HepG2 (cell line): ENCODE measurements at regions not wholly inside any gene's neighbourhood (a gene's known extent, or its start where the extent isn't known, plus 50 kb on each side); places are given as distances from the start of the nearest gene placed in this dataset.

Source experiments
- ARNT ChIP-seq: fragments of 450-650 bp; IDR thresholded peaks from 2 replicates; pipeline ENCODE4 v1.6.1; 2017
- ATM ChIP-seq: fragments of 450-650 bp; IDR thresholded peaks from 2 replicates; pipeline ENCODE4 v1.7.1; 2017; ENCODE audit warnings: mild to moderate bottlenecking, borderline replicate concordance
- CBX2 ChIP-seq, 2 experiments: fragments of 200-600 bp in 1 of 2; sonication (generic); formaldehyde crosslinking in 1 of 2; IDR thresholded peaks; 2 replicates each; pipeline versions ENCODE4 v1.7.0 to v1.8.1; 2018 to 2022; ENCODE audit warnings: low read depth in 2 of 2, low read length in 1 of 2, mild to moderate bottlenecking in 1 of 2, missing genetic modification reagents in 1 of 2
- CENPX ChIP-seq: sonication (generic); formaldehyde crosslinking; IDR thresholded peaks from 2 replicates; pipeline ENCODE4 v1.9.0; 2021; ENCODE audit warnings: mild to moderate bottlenecking, missing genetic modification reagents, moderate library complexity
- EEA1 ChIP-seq: sonication (generic); formaldehyde crosslinking; IDR thresholded peaks from 2 replicates; pipeline ENCODE4 v1.5.1; 2020; ENCODE audit warnings: mild to moderate bottlenecking, missing genetic modification reagents, borderline replicate concordance
- ELF3 ChIP-seq: IDR thresholded peaks from 2 replicates; pipeline ENCODE4 v1.6.1; 2016; ENCODE audit warnings: missing genetic modification reagents, missing compliant biosample characterization
- IKZF1 ChIP-seq: fragments of 450-650 bp; IDR thresholded peaks from 2 replicates; pipeline ENCODE4 v1.7.1; 2016
- KDM3A ChIP-seq: IDR thresholded peaks from 2 replicates; pipeline ENCODE4 v1.6.1; 2018; ENCODE audit warnings: low read depth, missing compliant biosample characterization
- MIER3 ChIP-seq: IDR thresholded peaks from 2 replicates; pipeline ENCODE4 v1.6.1; 2016; ENCODE audit warnings: missing compliant biosample characterization, borderline replicate concordance
- PITX1 ChIP-seq: sonication (generic); formaldehyde crosslinking; IDR thresholded peaks from 2 replicates; pipeline ENCODE4 v1.5.1; 2020; ENCODE audit warnings: mild to moderate bottlenecking, missing genetic modification reagents
- SP4 ChIP-seq: sonication (generic); formaldehyde crosslinking; IDR thresholded peaks from 2 replicates; pipeline ENCODE4 v1.8.1; 2023; ENCODE audit warnings: mild to moderate bottlenecking, missing genetic modification reagents
- ZNF343 ChIP-seq: sonication (generic); formaldehyde crosslinking; IDR thresholded peaks from 2 replicates; pipeline ENCODE4 v1.4.0; 2020; ENCODE audit warnings: mild to moderate bottlenecking, missing genetic modification reagents
- ZNF672 ChIP-seq: sonication (generic); formaldehyde crosslinking; IDR thresholded peaks from 2 replicates; pipeline ENCODE4 v1.8.1; 2022; ENCODE audit warnings: missing genetic modification reagents
- ZNF749 ChIP-seq: sonication (generic); formaldehyde crosslinking; IDR thresholded peaks from 2 replicates; pipeline ENCODE4 v1.8.0; 2022; ENCODE audit warnings: mild to moderate bottlenecking, missing genetic modification reagents, moderate library complexity, borderline replicate concordance
- TF ChIP-seq, protein P1 (sequence below): sonication (generic); formaldehyde crosslinking; IDR thresholded peaks from 2 replicates; pipeline ENCODE4 v1.5.0; 2020; ENCODE audit warnings: mild to moderate bottlenecking, missing genetic modification reagents, borderline replicate concordance
- TF ChIP-seq, protein P2 (sequence below): sonication (generic); formaldehyde crosslinking; IDR thresholded peaks from 2 replicates; pipeline ENCODE4 v1.8.1; 2023; ENCODE audit warnings: missing genetic modification reagents, mild to moderate bottlenecking, borderline replicate concordance
- TF ChIP-seq, protein P3 (sequence below): sonication (generic); formaldehyde crosslinking; IDR thresholded peaks from 2 replicates; pipeline ENCODE4 v1.4.0; 2020; ENCODE audit warnings: missing genetic modification reagents
- TF ChIP-seq, protein P4 (sequence below): sonication (generic); formaldehyde crosslinking; IDR thresholded peaks from 2 replicates; pipeline ENCODE4 v1.8.0; 2022; ENCODE audit warnings: missing genetic modification reagents, mild to moderate bottlenecking, inconsistent platforms, borderline replicate concordance
- TF ChIP-seq, protein P5 (sequence below): sonication (generic); formaldehyde crosslinking; IDR thresholded peaks from 2 replicates; pipeline ENCODE4 v1.5.0; 2020; ENCODE audit warnings: missing genetic modification reagents, mild to moderate bottlenecking, borderline replicate concordance

DNA sequence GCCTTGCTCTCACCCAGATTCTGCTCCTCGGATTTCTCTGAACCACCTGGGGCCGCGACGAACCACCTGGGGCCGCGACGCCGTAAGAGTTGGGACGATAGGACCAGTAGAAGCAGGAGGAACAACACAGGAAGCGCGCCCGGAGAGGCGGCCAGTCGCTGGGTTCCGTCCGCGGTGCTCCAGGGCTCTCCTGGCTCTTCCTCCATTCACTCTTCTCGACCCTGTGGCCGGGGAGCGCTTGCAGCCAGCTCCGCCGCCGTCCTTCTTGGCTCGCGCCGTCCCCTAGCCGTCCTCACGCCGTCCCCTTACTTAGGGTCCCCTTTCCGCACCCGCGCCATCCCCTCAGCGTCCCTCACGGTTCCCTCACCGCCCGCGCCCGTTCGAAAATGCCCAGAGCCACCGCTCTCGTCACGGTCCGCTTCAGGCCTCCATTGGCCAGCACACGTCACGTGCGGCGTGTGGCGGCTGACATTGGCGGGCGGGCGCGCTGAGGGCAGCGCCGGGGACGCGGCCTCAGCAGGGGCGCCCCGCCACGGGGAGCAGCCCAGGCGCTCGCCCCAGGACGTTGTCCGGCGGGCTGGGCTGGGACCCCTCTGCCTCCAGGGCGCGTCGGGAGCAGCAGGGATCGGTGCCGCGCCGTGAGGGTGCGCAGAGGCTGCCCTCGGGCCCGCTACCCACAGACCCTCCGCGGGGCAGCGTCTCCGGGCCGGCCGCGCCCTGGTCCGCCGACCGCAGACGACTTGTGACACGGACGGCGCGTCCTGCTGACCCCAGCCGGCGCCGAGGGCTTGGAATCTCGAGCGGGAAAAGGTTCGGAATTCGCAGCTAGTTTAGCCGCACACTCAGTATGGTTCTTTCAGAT lies 53.7 kb upstream of the PTPDC1 start (continued):
- TF ChIP-seq, protein P1, sequence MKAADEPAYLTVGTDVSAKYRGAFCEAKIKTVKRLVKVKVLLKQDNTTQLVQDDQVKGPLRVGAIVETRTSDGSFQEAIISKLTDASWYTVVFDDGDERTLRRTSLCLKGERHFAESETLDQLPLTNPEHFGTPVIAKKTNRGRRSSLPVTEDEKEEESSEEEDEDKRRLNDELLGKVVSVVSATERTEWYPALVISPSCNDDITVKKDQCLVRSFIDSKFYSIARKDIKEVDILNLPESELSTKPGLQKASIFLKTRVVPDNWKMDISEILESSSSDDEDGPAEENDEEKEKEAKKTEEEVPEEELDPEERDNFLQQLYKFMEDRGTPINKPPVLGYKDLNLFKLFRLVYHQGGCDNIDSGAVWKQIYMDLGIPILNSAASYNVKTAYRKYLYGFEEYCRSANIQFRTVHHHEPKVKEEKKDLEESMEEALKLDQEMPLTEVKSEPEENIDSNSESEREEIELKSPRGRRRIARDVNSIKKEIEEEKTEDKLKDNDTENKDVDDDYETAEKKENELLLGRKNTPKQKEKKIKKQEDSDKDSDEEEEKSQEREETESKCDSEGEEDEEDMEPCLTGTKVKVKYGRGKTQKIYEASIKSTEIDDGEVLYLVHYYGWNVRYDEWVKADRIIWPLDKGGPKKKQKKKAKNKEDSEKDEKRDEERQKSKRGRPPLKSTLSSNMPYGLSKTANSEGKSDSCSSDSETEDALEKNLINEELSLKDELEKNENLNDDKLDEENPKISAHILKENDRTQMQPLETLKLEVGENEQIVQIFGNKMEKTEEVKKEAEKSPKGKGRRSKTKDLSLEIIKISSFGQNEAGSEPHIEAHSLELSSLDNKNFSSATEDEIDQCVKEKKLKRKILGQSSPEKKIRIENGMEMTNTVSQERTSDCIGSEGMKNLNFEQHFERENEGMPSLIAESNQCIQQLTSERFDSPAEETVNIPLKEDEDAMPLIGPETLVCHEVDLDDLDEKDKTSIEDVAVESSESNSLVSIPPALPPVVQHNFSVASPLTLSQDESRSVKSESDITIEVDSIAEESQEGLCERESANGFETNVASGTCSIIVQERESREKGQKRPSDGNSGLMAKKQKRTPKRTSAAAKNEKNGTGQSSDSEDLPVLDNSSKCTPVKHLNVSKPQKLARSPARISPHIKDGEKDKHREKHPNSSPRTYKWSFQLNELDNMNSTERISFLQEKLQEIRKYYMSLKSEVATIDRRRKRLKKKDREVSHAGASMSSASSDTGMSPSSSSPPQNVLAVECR: peak; percentile 95
- TF ChIP-seq ARNT (no peak), ATM (no peak), CBX2 (IDR thresholded peaks at IDR 0.05; ENCODE audit: low read depth, low read length) (no peak), CBX2 (CRISPR knock-in tag; IDR thresholded peaks at IDR 0.05; ENCODE audit: low read depth) (peak; percentile 45; the same call in 1 of the 2 replicates), ELF3 (0 out of 2 replicates have a peak, but pooled peaks have one; percentile 35), CENPX (CRISPR knock-in tag) (no peak), ZNF749 (CRISPR knock-in tag) (peak; percentile 93; the same call in 1 of the 2 replicates), SP4 (CRISPR knock-in tag) (peak; percentile 47; the same call in 1 of the 2 replicates), ZNF343 (CRISPR knock-in tag) (peak; percentile 26; the same call in 1 of the 2 replicates), IKZF1 (no peak), MIER3 (peak; percentile 41; the same call in 1 of the 2 replicates), PITX1 (CRISPR knock-in tag) (peak; percentile 50; the same call in 1 of the 2 replicates), ZNF672 (CRISPR knock-in tag) (no peak), EEA1 (CRISPR knock-in tag) (peak; percentile 89; the same call in 1 of the 2 replicates), KDM3A (CRISPR knock-in tag) (peak; percentile 54; the same call in 1 of the 2 replicates)
- TF ChIP-seq, protein P2, sequence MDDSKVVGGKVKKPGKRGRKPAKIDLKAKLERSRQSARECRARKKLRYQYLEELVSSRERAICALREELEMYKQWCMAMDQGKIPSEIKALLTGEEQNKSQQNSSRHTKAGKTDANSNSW: 0 out of 2 replicates have a peak, but pooled peaks have one; percentile 45
- TF ChIP-seq, protein P3, sequence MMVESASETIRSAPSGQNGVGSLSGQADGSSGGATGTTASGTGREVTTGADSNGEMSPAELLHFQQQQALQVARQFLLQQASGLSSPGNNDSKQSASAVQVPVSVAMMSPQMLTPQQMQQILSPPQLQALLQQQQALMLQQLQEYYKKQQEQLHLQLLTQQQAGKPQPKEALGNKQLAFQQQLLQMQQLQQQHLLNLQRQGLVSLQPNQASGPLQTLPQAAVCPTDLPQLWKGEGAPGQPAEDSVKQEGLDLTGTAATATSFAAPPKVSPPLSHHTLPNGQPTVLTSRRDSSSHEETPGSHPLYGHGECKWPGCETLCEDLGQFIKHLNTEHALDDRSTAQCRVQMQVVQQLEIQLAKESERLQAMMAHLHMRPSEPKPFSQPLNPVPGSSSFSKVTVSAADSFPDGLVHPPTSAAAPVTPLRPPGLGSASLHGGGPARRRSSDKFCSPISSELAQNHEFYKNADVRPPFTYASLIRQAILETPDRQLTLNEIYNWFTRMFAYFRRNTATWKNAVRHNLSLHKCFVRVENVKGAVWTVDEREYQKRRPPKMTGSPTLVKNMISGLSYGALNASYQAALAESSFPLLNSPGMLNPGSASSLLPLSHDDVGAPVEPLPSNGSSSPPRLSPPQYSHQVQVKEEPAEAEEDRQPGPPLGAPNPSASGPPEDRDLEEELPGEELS (CRISPR knock-in tag): peak; percentile 58; the same call in 1 of the 2 replicates
- TF ChIP-seq, protein P4, sequence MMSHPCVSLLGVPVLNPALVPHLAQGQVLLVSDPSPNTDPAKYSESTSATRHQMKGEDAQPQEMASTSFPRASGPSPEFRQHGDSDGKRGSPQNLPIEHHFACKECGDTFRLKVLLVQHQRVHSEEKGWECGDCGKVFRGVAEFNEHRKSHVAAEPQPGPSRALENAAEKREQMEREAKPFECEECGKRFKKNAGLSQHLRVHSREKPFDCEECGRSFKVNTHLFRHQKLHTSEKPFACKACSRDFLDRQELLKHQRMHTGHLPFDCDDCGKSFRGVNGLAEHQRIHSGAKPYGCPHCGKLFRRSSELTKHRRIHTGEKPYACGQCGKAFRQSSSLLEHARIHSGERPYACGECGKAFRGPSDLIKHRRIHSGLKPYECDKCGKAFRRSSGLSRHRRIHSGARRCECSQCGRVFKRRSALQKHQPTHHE (CRISPR knock-in tag): peak; percentile 75
- TF ChIP-seq, protein P5, sequence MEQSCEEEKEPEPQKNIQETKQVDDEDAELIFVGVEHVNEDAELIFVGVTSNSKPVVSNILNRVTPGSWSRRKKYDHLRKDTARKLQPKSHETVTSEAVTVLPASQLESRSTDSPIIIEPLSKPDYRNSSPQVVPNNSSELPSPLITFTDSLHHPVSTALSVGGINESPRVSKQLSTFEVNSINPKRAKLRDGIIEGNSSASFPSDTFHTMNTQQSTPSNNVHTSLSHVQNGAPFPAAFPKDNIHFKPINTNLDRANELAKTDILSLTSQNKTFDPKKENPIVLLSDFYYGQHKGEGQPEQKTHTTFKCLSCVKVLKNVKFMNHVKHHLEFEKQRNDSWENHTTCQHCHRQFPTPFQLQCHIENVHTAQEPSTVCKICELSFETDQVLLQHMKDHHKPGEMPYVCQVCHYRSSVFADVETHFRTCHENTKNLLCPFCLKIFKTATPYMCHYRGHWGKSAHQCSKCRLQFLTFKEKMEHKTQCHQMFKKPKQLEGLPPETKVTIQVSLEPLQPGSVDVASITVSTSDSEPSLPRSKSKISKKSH (CRISPR knock-in tag): peak; percentile 75; the same call in 1 of the 2 replicates
